NCI-H2227 (cell line): ENCODE measurements at regions not wholly inside any gene's neighbourhood (a gene's known extent, or its start where the extent isn't known, plus 50 kb on each side); places are given as distances from the start of the nearest gene placed in this dataset.

Experiments
- DNase-seq: peaks from one replicate; lab custom pipeline; 2025; ENCODE audit not compliant: unreplicated experiment; lab: John Stamatoyannopoulos, UW

DNA sequence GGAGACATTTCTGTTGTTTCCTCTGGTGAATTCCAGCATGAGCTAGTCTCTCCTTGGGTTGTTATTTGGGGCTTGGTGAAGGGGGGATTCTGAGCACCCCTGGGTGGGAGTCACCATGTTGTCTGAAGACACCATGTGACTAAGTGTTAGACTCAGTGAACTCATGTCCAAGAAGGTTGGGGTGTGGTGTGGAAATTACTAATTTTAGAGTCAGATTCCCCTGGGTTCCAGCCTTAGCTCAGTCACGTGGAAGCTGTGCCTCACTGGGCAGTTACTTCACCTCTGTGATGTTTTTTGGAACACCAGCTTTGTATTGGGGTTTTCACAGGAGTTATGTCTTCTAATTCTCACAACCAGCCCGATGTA lies 171.5 kb downstream of the RPLP1 start:
- no peak for DNase-seq

DNA sequence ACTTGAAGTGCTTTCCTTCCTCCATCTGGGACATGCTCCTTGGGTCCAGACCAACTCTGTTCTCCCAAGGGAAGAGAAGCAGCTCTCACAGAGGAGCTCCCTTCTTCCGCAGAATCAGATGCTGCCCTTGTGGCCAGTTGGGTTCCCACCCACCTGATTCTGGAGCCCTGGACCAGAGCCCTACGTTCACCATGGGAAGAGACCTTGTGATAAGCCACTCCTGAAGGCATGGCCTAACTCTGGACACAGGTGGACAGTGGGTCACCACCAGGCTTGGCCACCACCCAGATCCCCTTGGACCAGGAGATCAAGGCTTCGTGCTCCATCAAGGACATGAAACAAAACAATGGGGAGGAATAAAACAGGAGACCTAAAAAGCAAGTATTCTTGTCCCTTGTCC lies 172.2 kb downstream of the RPLP1 start:
- no peak for DNase-seq

DNA sequence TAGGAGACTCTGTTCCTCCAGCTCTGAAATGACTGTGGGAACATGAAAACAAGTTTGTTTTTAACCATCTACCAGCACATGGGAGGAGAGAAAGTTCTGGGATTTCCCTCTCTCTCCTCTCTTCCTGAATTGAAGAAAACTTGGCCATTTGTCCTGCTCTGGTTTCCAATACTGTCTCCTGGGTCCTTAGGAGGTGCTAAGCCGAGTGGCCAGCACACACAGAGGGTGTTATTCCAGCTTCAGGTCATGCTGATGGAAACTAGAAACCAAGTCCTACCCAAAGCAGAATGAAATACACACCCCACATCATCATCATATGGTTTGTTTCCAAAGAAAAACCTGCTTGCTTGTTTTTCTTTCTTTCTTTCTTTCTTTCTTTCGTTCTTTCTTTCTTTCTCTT lies 172.7 kb downstream of the RPLP1 start:
- DNase-seq, result no peak

DNA sequence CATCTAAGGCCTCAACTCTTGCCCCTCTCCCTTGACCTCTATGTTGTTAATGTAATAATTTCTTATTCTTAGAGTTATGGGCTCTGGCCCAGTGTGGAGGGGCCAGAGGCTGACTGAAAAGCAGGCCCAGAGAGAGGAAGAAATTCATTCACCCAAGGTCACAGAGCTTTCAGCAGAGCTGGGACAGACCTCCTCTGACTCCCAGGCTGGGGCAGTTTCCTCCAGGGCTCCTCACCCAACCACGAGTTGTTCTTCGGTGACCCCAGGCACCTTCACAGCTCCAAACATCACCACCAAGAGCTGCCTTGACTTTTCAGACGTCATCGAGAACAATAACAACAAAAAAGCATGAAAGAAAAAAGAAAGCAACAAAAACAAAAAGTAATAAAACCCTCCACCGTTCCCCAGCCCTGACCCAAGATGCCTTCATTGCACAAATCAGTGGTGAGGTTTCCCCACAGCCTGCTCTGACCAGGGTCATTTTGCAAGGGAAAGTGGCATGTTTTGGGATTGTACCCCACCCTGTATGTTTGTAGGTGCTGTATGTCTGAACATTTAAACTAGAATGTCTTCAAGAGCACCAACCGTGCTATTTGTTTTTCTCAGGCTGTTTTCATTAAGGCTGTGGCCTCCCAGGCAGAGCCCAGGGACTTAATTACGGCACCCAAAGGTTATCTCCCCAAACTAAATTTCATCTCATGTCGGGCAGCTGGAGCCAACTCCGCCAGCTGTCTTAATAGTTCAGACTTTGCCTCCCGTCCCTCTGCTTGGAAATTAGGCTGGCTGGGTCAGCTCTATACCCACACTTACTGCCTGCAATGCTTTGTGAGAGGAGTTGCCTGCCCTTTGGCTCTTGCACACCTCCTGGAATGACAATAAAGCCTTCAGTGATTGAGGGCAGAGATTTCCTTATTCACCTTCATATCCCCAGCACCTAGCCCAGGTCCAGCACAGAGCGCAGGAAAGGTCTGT lies 173.8 kb downstream of the RPLP1 start:
- DNase-seq, result no peak

- no peak for DNase-seq
Measured at GRCh38 chr15:69627548-69628158, 175.0 kb downstream of the RPLP1 start.

GRCh38 chr15:69628256-69629093 lies 175.9 kb downstream of the RPLP1 start:
- DNase-seq, result no peak

DNA sequence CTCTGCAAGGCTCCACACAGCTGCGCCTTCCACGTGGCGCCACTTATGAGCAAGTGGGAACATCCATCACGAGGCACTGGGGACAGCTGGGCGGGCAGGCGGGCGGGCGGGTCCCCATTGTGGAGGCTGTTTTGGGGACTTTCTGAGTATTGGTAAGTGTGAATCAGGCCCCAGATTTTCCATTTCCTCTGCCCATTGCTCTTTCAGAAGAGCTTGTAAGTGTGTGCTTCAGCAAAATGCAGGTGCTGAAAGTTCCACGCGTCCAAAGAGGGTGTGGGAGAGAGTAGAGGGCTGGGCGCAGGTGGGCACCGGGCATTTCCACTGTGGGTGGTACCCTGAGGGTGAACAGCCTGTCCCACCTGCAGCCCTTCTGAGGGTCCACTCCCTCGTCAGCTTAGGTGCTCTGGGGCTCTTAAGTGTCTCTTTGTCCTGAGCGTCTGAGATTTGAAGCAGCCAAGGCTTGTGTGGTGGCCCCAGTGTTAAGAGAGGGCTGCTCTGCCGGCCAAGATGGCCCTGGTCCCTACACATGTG lies 177.1 kb downstream of the RPLP1 start:
- no peak for DNase-seq

DNA sequence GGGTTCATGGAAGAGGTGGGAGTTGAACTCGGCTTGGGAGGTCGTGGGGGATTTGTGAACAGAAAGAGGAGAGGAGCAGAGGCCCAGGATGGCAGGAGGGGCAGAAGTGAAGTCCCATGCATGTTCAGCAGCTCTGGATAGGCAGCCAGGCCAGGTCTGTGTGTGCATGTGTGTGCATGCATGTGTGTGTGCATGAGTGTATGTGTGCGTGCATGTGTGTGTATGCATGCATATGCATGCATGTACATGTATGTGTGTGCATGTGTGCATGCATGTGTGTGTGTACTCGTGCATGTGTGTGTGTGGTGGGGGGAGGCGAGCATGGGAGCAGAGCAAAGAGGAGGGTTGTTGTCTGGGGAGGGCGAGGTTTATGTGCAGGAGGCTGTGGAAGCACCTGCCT lies 178.4 kb downstream of the RPLP1 start:
- no peak for DNase-seq

DNA sequence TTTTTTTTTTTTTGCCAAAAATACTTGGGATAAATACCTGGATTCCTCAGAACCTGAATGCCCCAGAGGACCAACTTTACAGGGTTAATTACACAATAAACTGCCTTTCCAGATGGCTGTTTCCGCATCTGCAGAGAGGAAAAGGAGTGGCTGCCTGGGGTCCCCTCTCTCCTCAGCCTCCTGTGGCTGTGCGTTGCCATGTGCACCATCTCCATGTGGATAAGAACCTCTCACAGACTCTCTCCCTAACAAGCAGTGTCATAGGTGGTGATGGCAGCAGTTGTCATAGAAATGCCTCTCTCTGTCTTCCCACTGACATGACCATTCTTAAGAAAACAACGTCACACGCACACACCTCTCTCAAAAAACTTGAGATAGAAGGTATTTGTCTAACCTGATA lies 179.4 kb downstream of the RPLP1 start:
- peak; percentile 22 for DNase-seq

DNA sequence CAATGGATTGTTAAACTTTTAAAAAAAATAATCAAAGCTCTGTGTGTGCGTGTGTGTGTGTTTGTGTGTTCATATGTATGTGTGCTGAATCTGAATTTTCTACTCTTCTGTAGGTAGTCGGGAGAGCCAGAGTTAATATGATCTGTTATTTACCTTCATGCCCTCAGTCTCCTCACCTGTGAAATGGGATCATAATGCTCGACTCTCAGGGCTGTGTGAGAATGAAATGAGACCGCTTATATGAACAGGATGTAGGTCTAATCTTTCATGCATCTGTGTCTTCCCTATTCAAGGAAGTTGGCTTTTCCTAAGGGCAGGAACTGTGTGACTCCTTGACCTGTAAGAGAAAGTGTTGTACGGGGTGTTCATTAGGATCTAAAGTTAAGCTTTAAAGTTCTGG lies 182.2 kb downstream of the RPLP1 start:
- DNase-seq, result no peak

GRCh38 chr15:69636169-69636915 lies 183.7 kb downstream of the RPLP1 start:
- no peak for DNase-seq

DNA sequence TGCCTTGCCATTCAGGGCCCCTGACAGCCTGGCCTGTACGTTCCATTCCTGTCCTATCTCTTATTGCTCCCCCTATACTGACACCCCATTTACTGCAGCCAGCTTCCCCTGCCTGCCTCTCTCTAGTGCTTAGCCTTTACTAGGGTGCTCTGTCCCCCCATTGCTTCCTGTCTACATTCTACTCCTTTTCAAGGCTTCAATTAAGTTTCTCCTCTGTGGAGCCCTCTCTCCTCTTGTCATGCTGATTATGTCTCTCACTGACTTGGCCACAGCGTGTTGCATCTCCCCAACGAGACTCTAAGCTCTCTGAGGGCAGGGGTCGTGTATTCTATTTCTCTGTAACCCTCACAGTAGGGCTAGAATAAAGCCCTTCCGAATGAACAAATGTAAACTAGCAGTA lies 185.2 kb downstream of the RPLP1 start:
- no peak for DNase-seq

- no peak for DNase-seq
Measured at GRCh38 chr15:69643476-69643875, 190.9 kb downstream of the RPLP1 start.

- DNase-seq, result no peak
Measured at GRCh38 chr15:69643971-69644370, 191.4 kb downstream of the RPLP1 start.

DNA sequence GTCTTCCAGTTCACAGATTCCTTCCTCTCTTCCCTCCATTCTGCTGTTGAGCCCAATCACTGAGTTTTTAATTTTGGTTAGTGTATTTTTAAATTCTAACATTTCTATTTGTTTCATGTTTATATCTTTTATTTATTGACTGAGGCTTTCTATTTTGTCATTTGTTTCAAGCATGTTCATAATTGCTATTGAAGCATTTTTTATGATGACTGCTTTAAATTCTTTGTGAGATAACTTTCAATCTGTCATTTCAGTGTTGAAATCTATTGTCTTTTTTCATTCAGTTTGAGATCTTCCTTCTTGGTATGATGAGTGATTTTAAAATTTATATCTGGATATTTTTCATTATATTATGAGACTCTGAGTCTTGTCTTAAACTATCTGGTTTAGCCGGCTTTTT lies 192.3 kb downstream of the RPLP1 start:
- DNase-seq, result no peak

GRCh38 chr15:69647142-69647513 lies 194.5 kb downstream of the RPLP1 start:
- DNase-seq, result no peak

DNA sequence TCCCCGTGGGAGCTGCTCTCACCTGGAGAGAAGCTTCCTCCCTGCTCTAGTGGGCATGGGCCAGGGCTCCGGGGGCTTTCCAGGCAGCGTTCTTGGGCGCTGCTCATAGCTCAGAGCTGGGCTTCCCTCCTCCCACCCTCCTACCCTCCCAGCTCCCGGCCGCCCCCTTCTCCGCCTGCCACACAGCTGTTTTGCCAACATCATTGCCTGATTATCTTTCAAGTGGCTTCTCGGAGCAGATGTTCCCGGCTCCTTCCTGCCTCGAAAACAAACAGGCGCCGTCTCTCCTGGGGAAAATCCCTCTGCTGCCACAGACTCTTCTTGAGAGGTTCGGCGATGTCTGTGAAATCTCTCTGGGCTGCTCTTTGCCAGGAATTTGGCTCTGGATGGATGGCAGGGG lies 195.6 kb downstream of the RPLP1 start:
- peak; percentile 76 for DNase-seq

GRCh38 chr15:69648775-69649735 lies 196.4 kb downstream of the RPLP1 start:
- no peak for DNase-seq

- DNase-seq, result no peak
Measured at GRCh38 chr15:69652293-69652692, 199.7 kb downstream of the RPLP1 start.
